SJCRH30 (cell line): ENCODE measurements at regions not wholly inside any gene's neighbourhood (a gene's known extent, or its start where the extent isn't known, plus 50 kb on each side); places are given as distances from the start of the nearest gene placed in this dataset.
"Not testable (repeated sequence)": the region's sequence is repeated elsewhere in the genome, so short reads cannot be mapped to it uniquely, and the experiment has no call there.

Source experiments
- DNase-seq, 2 experiments: peaks; one replicate each; pipeline ENCODE4 v3.0.0-alpha.2; 2015 to 2020
- H3K27ac ChIP-seq: fragments of 250-450 bp; sonication (Bioruptor Pico); 2 replicates; pipeline ENCODE4 v1.5.1; 2020; ENCODE audit warnings: mild to moderate bottlenecking, moderate library complexity
- H3K27me3 ChIP-seq: fragments of 250-450 bp; sonication (Bioruptor Pico); 2 replicates; pipeline ENCODE4 v1.5.1; 2020; ENCODE audit warnings: mild to moderate bottlenecking, moderate library complexity
- H3K36me3 ChIP-seq: fragments of 250-450 bp; sonication (Bioruptor Pico); 2 replicates; pipeline ENCODE4 v1.5.1; 2020; ENCODE audit warnings: mild to moderate bottlenecking, moderate library complexity
- H3K4me1 ChIP-seq: fragments of 250-450 bp; sonication (Bioruptor Pico); 2 replicates; pipeline ENCODE4 v1.5.1; 2020; ENCODE audit warnings: mild to moderate bottlenecking, moderate library complexity
- H3K4me3 ChIP-seq: fragments of 250-450 bp; sonication (Bioruptor Pico); 2 replicates; pipeline ENCODE4 v1.5.1; 2020; ENCODE audit warnings: mild to moderate bottlenecking, moderate library complexity
- H3K9me3 ChIP-seq: fragments of 250-450 bp; sonication (Bioruptor Pico); replicated peaks from 2 replicates; pipeline ENCODE4 v1.5.1; 2020; ENCODE audit warnings: mild to moderate bottlenecking, moderate library complexity

GRCh38 chr9:767061-767561 is 74.4 kb upstream of the DMRT1 start:
- not testable (repeated sequence) for H3K36me3 ChIP-seq, H3K4me3 ChIP-seq, H3K9me3 ChIP-seq, H3K27ac ChIP-seq, DNase-seq, H3K27me3 ChIP-seq, H3K4me1 ChIP-seq

DNA sequence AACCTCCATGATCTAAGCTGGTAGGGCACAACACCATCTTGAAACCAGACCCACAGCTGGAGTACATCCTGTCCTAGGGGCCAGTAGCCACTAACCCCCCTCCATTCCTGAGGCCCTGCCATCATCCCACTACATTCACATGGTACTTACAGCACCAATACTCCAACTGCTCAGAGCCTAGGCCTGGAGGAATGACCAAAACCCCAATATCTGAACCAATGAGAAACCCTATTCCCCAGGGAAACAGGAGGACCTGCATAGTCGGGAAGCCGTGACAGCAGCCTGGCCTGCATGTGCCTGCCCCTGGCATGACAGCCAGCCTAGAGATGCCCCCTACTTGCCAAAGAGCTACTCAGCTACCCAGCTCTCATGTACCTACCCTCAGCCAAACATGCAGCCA is 65.4 kb upstream of the DMRT1 start:
- no peaks in the 10 kb centered on the region for H3K27me3 ChIP-seq
- H3K27ac ChIP-seq = no peak overlapping the region
- no peaks in the 10 kb centered on the region for H3K9me3 ChIP-seq
- H3K4me1 ChIP-seq = no peaks in the 10 kb centered on the region
- no peak overlapping the region for H3K4me3 ChIP-seq
- no peak for DNase-seq
- H3K36me3 ChIP-seq = no peaks in the 10 kb centered on the region

GRCh38 chr9:777978-778377 is 63.5 kb upstream of the DMRT1 start:
- no peak for DNase-seq
- H3K27me3 ChIP-seq = no peaks in the 10 kb centered on the region
- H3K9me3 ChIP-seq = no peaks in the 10 kb centered on the region
- no peak overlapping the region for H3K27ac ChIP-seq
- no peaks in the 10 kb centered on the region for H3K4me1 ChIP-seq
- no peak overlapping the region for H3K4me3 ChIP-seq
- H3K36me3 ChIP-seq = no peaks in the 10 kb centered on the region

DNA sequence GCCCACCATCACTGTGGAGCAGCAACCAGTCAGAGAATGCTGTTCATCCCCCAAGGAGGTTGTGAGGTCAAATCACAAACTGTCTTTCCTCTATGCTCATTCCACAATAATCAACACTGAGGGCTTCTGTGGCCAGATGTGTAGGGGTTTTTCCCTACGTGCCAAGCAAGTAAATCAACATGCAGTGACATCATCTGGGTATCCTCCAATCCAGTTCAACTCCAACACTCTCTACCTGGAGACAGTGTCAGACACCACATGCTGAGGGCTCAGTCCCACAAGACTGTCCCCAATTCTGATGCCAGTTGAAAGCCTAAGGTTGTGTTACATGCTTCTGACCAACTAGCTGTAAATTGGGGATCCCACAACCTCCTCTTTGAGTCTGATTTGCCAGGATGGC is 57.3 kb upstream of the DMRT1 start:
- H3K36me3 ChIP-seq = no peaks in the 10 kb centered on the region
- H3K27me3 ChIP-seq = no peaks in the 10 kb centered on the region
- H3K9me3 ChIP-seq = no peaks in the 10 kb centered on the region
- no peak overlapping the region for H3K27ac ChIP-seq
- H3K4me1 ChIP-seq = no peaks in the 10 kb centered on the region
- no peak overlapping the region for H3K4me3 ChIP-seq
- no peak for DNase-seq

DNA sequence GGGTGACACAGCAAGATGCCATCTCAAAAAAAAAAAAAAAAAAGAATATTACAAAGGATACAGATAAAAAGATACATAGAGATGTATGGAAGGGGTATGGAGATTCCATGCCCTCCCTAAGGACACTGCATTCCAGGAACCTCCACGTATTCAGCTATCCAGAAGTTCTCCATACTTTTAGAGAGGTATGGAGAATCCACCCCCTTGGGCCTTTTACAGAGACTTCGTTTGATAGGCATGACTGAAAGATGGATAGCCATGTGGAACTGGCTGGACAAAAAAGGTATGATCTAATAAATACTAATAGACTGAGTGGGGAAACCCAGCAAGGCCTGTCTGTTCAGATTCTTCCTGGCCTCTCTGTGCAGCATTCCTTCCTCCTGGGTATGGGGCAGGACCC is 56.6 kb upstream of the DMRT1 start:
- Histone ChIP-seq H3K4me1 (no peaks in the 10 kb centered on the region), H3K27me3 (no peaks in the 10 kb centered on the region), H3K4me3 (no peak overlapping the region), H3K27ac (no peak overlapping the region), H3K36me3 (no peaks in the 10 kb centered on the region), H3K9me3 (no peaks in the 10 kb centered on the region)
- no peak for DNase-seq

GRCh38 chr9:785997-786396 is 55.5 kb upstream of the DMRT1 start:
- Histone ChIP-seq H3K4me3 (no peak overlapping the region), H3K4me1 (no peaks in the 10 kb centered on the region), H3K27me3 (no peaks in the 10 kb centered on the region), H3K27ac (no peak overlapping the region), H3K9me3 (no peaks in the 10 kb centered on the region), H3K36me3 (no peaks in the 10 kb centered on the region)
- DNase-seq = no peak

DNA sequence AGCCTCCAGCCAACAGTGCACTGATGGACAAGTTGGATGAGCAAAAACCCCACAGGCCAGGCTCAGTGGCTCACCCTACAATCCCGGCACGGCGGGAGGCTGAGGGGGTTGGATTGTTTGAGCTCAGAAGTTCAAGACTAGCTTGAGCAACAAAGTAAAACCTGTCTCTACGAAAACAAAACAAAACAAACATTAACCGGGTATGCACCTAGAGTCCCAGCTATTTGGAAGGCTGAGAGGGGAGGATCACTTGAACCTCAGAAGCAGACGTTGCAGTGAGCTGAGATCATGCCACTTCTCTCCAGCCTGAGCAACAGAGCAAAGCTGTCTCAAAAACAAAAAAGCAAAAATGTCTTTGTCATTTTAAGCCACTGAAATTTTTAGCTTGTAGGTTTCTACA is 55.1 kb upstream of the DMRT1 start:
- no peaks in the 10 kb centered on the region for H3K36me3 ChIP-seq
- no peaks in the 10 kb centered on the region for H3K9me3 ChIP-seq
- no peaks in the 10 kb centered on the region for H3K27me3 ChIP-seq
- H3K4me1 ChIP-seq = no peaks in the 10 kb centered on the region
- H3K4me3 ChIP-seq = no peak overlapping the region
- no peak for DNase-seq
- H3K27ac ChIP-seq = no peak overlapping the region

DNA sequence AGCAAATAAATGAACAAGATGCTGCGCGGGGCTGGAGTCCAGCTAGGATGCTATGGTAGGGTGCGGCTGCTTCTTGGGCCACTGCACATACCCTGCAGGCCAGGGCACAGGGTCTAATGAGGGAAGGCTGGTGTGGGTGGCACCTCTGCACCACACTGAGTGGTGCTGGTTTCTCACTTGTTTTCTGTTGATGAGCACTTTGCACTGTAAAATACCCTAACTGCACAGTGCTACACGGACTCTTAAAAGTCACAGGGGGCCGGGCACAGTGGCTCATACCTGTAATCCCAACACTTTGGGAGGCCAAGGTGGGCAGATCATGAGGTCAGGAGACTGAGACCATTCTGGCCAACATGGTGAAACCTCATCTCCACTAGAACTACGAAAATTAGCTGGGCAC is 52.7 kb upstream of the DMRT1 start:
- no peaks in the 10 kb centered on the region for H3K27me3 ChIP-seq
- H3K9me3 ChIP-seq = no peaks in the 10 kb centered on the region
- no peak for DNase-seq
- no peaks in the 10 kb centered on the region for H3K36me3 ChIP-seq
- no peak overlapping the region for H3K4me3 ChIP-seq
- H3K27ac ChIP-seq = no peak overlapping the region
- H3K4me1 ChIP-seq = no peaks in the 10 kb centered on the region
